Thyroid gland (tissue), 4 donors: ENCODE measurements at regions not wholly inside any gene's neighbourhood (a gene's known extent, or its start where the extent isn't known, plus 50 kb on each side); places are given as distances from the start of the nearest gene placed in this dataset.
"Not testable (repeated sequence)": the region's sequence is repeated elsewhere in the genome, so short reads cannot be mapped to it uniquely, and the experiment has no call there.

ENCODE experiments used
- DNase-seq, 2 donors: peaks; one replicate each; pipeline ENCODE4 v3.0.0-alpha.2; 2019
- H3K27ac ChIP-seq, 3 donors: fragments of 200-600 bp; sonication (generic); 1 replicate in 2 of 3; 2 replicates in 1 of 3; pipeline ENCODE4 v1.5.1; 2016 to 2019; ENCODE audit warnings: mild to moderate bottlenecking in 1 of 3, moderate library complexity in 1 of 3
- H3K27me3 ChIP-seq: fragments of 200-600 bp; sonication (generic); one replicate; pipeline ENCODE4 v1.5.1; 2019
- H3K36me3 ChIP-seq, 2 donors: fragments of 200-600 bp; sonication (generic); one replicate each; pipeline ENCODE4 v1.5.1; 2016 to 2019
- H3K4me1 ChIP-seq, 2 donors: fragments of 200-600 bp; sonication (generic); one replicate each; pipeline ENCODE4 v1.5.1; 2017 to 2019
- H3K4me3 ChIP-seq, 3 donors: fragments of 200-600 bp; sonication (generic); replicated peaks in 1 of 3; 1 replicate in 2 of 3; 2 replicates in 1 of 3; pipeline ENCODE4 v1.5.1; 2016; ENCODE audit warnings: mild to moderate bottlenecking in 1 of 3
- H3K9me3 ChIP-seq: fragments of 200-600 bp; sonication (generic); one replicate; pipeline ENCODE4 v1.5.1; 2017
- CTCF ChIP-seq, 6 experiments: fragments of 200-600 bp in 3 of 6; fragments of 450-650 bp in 3 of 6; sonication (generic) in 3 of 6; IDR thresholded peaks; one replicate each; pipeline ENCODE4 v1.5.1; 2016 to 2019; ENCODE audit warnings: antibody characterized with exemption in 6 of 6, mild to moderate bottlenecking in 2 of 6, inconsistent platforms in 1 of 6, moderate library complexity in 1 of 6
- POLR2A ChIP-seq, 2 donors: fragments of 450-650 bp; IDR thresholded peaks; one replicate each; pipeline ENCODE4 v1.6.1; 2017; ENCODE audit warnings: antibody characterized with exemption in 2 of 2, mild to moderate bottlenecking in 2 of 2, moderate library complexity in 1 of 2
- WGBS, 2 donors: methylation state at CpG; one replicate each; pipeline ENCODE4 v1.1.5; 2017; 5-methylcytosine and 5-hydroxymethylcytosine counted together
- intact Hi-C: fragments of 100-400 bp; cut with DNase I; formaldehyde crosslinking; loops from one replicate; pipeline ENCODE4 v1.15.1; 2023

GRCh38 chr10:3372281-3372680 is 199.7 kb upstream of the PITRM1 start:
- Histone ChIP-seq H3K4me1 (no peaks in the 10 kb centered on the region), H3K9me3 (no peaks in the 10 kb centered on the region), H3K27me3 (no peaks in the 10 kb centered on the region), H3K36me3 (no peaks in the 10 kb centered on the region), H3K27ac (no peak overlapping the region), H3K4me3 (no peak overlapping the region)
- 82 to 86% methylated on average over 3 of the region's 3 CpGs for WGBS, 2 donors
- intact Hi-C loops, result no loop called here
- TF ChIP-seq CTCF (IDR thresholded peaks at IDR 0.05), result no peak
- TF ChIP-seq POLR2A (IDR thresholded peaks at IDR 0.05), result no peak
- no peak for DNase-seq

DNA sequence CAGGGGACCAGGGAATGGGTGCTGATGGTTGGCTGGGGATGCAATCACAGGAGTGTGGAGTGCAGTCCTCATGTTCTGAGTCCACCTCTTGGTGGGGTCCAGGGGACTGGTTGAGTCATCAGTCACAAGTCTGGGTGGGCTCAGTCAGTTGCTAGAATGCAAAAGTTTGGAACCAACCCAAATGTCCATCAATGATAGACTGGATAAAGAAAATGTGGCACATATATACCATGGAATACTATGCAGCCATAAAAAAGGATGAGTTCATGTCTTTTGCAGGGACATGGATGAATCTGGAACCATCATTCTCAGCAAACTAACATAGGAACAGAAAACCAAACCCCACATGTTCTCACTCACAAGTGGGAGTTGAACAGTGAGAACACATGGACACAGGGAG is 199.0 kb upstream of the PITRM1 start:
- H3K27ac ChIP-seq, H3K27me3 ChIP-seq, DNase-seq, H3K4me3 ChIP-seq, intact Hi-C loops, H3K36me3 ChIP-seq, H3K4me1 ChIP-seq, H3K9me3 ChIP-seq: not testable (repeated sequence)

- intact Hi-C loops, result no loop called here
- DNase-seq, result no peak
- H3K27ac ChIP-seq, result no peak overlapping the region
- H3K4me1 ChIP-seq, result no peaks in the 10 kb centered on the region
- 93 to 95% methylated on average over 6 of the region's 6 CpGs for WGBS, 2 donors
- no peaks in the 10 kb centered on the region for H3K27me3 ChIP-seq
- no peaks in the 10 kb centered on the region for H3K9me3 ChIP-seq
- TF ChIP-seq CTCF (IDR thresholded peaks at IDR 0.05) (no peak), POLR2A (IDR thresholded peaks at IDR 0.05) (no peak)
- H3K4me3 ChIP-seq, result no peak overlapping the region
- H3K36me3 ChIP-seq, result no peaks in the 10 kb centered on the region
These were observed 194.3 kb upstream of the PITRM1 start for GRCh38 chr10:3366735-3367405.

DNA sequence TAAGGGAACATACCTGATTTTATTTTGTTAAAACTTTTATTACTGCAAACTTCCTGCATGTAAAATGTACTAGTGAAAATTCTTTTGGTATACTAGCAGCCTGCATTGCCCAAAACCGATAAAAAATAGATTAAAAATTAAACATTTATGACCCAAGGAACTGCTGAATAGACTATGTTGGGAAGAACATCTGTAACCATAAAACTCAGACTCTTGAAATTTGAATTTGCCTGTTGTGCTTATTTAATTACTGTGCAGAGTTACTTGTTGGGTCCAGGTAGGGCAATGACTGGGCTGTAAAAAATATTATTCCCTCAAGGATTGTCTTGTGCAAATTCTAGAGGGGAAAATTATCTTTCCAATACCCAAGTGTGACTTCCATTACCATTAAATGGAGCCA is 193.5 kb upstream of the PITRM1 start:
- no peaks in the 10 kb centered on the region for H3K27me3 ChIP-seq
- no peaks in the 10 kb centered on the region for H3K9me3 ChIP-seq
- WGBS, 2 donors, result 84 to 92% methylated on average over 1 of the region's 1 CpG
- DNase-seq, result no peak
- H3K4me1 ChIP-seq, result no peaks in the 10 kb centered on the region
- intact Hi-C loops, result no loop called here
- TF ChIP-seq CTCF (IDR thresholded peaks at IDR 0.05) (no peak), POLR2A (IDR thresholded peaks at IDR 0.05) (no peak)
- H3K4me3 ChIP-seq, result no peak overlapping the region
- H3K27ac ChIP-seq, result no peak overlapping the region
- no peaks in the 10 kb centered on the region for H3K36me3 ChIP-seq

DNA sequence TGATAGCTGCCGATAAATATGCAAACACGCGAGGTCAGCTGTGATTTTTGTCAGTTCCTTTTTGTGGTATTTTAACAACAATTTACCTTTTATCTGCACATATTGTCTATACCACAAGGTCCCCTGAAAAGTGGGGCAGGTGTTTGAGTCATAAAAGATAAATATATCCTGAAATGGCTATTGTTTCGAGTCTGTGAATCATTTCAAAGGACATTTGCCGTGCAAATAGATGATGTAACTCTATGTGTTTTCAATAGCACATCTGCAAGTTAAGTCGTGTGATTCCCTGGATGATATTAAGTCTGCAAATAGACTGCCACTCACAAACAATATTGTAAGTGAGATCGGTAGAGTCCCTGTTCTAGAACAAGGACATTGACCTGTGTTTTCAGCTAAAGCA is 193.0 kb upstream of the PITRM1 start:
- no peak overlapping the region for H3K4me3 ChIP-seq
- no peak overlapping the region for H3K27ac ChIP-seq
- no peak for TF ChIP-seq POLR2A (IDR thresholded peaks at IDR 0.05)
- TF ChIP-seq CTCF (IDR thresholded peaks at IDR 0.05), result no peak
- 82 to 83% methylated on average over 7 of the region's 7 CpGs for WGBS, 2 donors
- H3K4me1 ChIP-seq, result no peaks in the 10 kb centered on the region
- H3K36me3 ChIP-seq, result no peaks in the 10 kb centered on the region
- intact Hi-C loops, result no loop called here
- no peaks in the 10 kb centered on the region for H3K27me3 ChIP-seq
- no peaks in the 10 kb centered on the region for H3K9me3 ChIP-seq
- DNase-seq, result no peak
